T follicular helper cell (primary cell): ENCODE measurements at regions not wholly inside any gene's neighbourhood (a gene's known extent, or its start where the extent isn't known, plus 50 kb on each side); places are given as distances from the start of the nearest gene placed in this dataset.
"Not testable (repeated sequence)": the region's sequence is repeated elsewhere in the genome, so short reads cannot be mapped to it uniquely, and the experiment has no call there.

Source experiments
- DNase-seq: peaks from one replicate; pipeline ENCODE4 v3.0.0-alpha.2; 2020; ENCODE audit warnings: low read depth

DNA sequence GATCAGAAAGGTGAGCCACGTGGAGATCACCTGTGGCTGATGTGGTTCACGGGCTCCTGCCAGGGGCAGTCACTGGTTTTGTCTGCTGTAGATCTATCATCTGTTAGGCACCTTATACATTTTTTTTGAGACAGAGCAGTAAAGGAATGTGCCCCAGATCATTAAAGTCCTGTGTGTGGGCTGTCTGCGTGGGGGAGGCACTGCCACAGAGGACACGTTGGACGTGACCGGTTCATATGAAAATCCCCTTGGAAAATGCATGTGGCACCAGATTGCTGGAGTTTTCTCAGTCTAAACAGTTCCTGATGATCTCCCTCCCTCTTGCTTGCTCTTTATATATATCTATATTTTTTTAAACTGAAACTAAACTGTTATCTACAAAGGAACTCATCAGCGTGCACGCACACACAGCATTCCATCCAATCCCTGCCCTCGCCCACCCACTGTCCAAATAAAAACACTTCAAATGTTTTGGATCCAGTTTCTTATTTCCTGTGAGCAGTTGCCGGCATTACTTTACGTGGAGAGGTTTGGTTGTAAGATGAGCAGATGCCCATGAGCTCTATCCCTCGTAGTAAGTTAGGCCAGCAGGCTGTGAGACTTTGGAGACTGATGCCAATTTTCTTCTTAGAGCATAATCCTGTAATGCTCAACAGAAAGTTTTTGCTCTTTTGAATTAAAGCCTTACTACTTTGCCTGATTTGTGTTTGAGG, 161.6 kb upstream of the EXOC2 start:
- no peak for DNase-seq

- not testable (repeated sequence) for DNase-seq
These were observed 159.3 kb upstream of the EXOC2 start for GRCh38 chr6:852216-852615.

DNA sequence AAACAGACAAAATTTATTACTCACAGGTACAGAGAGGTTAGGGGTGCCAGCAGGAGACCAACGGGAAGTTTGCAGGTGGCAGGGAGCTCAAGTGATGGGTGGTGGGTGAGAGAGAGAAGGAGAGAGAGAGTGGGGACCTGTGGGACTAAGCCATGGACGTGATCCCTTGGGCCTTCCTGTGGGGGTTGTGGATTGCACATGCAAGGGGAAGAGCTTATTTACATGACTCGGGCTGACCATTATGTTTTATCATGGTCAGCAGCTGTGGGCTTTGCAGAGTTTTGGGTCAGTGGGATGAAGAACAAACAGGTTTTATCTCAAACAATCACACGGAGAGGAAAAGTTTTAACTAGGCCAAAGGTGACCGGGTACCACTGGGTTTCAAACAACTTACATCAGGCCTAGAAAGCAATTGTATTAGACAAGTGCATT, 156.2 kb upstream of the EXOC2 start:
- DNase-seq = no peak

DNA sequence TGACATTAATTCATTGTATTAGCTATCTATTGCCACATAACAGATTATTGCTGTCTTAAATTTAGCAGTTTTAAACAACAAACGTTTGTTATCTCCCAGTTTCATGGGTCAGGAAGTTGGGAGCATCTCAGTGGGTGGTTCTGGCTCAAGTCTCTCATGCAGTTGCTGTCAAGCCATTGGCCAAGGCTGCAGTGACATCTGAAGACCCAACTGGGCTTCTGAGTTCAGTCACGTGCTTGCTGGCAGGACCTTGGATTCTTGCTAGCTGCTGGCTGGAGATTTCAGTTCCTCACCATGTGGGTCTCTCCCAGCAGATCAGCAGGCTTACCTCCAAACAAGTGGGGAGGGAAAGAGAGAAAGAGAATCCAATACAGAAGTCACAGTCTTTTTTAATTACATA, 152.6 kb upstream of the EXOC2 start:
- no peak for DNase-seq

GRCh38 chr6:845101-845500, 152.2 kb upstream of the EXOC2 start:
- DNase-seq = no peak

DNA sequence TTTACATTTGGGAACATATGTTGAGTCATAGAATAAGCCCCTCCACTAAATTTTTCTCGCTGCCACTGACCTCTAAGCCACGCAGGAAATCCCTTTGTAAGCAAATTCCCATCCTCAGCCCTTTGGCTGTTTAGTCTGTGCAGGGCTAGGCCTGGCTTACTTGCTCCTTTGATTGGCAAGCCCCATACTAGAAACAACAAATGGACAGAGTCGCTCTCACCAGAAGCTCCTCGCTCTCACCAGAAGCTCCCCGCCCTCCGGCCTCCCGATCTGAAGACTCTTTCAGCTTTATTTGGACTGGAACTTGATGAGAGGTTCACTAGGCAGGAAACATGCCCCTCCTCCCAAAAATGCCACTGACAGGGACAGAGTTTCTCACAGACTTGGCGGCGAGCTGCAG, 149.2 kb upstream of the EXOC2 start:
- no peak for DNase-seq

- DNase-seq = no peak
These were observed 148.6 kb upstream of the EXOC2 start for GRCh38 chr6:841569-841968.

DNA sequence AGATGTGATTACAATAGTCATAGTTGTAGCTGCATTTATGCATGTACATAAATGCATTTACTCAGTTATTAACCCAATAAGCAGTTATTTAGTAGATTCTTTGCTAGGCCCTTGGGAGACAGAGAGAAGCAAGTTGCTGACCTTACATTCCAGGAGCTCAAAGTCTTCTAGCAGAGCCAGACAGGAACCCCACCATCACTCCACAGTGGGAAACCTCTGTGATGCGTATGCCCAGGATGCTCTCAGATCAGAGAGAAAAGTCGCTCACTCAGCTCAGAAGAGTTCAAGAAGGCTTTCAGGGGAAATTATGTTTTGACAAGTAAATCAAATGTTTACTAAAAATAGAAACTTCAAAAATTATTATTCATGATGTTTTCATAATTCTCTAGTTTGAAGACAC, 146.3 kb upstream of the EXOC2 start:
- no peak for DNase-seq

- no peak for DNase-seq
These were observed 144.4 kb upstream of the EXOC2 start for GRCh38 chr6:837380-837779.

- no peak for DNase-seq
These were observed 143.4 kb upstream of the EXOC2 start for GRCh38 chr6:836276-836853.

GRCh38 chr6:835476-836160, 142.7 kb upstream of the EXOC2 start:
- no peak for DNase-seq

- no peak for DNase-seq
These were observed 141.9 kb upstream of the EXOC2 start for GRCh38 chr6:834866-835265.

DNA sequence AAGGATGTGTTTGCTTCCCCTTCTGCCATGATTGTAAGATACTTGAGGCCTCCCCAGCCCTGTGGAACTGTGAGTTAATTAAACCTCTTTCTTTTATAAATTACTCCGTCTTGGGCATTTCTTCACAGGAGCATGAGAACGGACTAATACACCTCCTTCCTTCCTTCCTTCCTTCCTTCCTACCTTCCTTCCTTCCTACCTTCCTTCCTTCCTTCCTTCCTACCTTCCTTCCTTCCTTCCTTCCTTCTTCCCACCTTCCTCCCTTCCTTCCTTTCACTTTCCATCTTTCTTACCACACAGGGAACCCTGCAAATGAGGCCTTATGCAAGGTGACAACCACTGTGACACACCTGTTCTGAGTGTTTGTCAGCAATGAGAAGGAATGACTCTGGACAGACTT, 141.3 kb upstream of the EXOC2 start:
- DNase-seq = no peak

DNA sequence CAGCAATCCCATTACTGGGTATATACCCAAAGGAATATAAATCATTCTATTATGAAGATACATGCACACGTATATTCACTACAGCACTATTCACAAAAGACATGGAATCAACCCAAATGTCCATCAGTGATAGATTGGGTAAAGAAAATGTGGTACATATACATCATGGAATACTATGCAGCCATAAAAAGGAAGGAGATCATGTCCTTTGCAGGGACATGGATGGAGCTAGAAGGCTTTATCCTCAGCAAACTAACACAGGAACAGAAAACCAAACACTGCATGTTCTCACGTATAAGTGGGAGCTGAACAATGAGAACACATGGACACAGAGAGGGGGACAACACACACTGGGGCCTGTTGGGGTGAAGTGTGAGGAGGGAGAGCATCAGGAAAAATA, 139.9 kb upstream of the EXOC2 start:
- DNase-seq = not testable (repeated sequence)

DNA sequence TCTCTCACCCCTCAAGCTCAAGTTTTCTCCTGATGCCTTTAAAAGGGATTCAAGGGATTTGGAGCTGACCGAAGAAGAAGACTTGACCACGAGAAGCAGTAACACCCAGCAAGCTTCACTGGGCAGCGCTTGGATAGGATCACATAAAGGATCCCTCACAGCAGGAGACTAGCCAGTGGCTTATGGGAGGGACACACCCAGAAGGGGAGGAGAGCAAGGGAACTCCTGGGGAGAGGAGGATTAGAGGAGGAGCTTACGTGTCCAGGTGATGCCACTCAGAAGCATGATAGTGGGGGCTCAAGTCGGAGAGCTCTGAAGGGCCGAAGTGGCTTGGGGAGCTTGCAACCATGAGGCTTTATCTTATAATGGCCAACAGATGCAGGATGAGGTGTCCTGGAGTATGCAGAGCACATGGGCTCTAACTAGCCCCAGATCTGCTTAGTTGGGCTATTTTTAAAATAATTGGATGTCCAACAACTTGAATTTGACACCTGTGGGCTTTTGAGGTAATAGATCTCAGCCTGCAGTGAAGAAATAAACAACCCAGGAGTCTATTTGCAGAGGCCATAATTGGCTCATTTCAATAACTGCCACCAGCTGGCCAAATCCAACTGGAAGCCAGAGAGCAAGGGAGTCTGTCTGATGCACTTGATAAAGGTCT, 137.9 kb upstream of the EXOC2 start:
- no peak for DNase-seq

- no peak for DNase-seq
These were observed 136.7 kb upstream of the EXOC2 start for GRCh38 chr6:829656-830055.

DNA sequence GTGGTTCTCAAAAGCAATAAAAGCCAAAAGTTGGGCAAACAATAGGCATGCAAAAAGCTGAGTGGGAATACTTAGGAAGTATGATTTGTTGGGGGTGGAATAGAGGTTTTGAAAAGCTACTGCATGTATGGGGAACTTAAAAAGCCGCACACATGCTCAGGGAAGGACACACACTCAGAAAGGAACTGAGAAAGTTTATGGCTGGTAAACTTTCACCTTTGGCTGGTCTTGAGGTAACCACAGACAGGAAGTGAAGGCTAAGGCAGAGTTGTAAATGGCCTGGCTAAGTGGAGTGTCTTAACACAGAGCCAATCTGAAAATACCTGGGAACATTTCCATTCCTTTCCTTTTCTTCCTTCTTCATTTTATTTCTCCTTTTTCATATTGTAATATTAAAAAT, 134.5 kb upstream of the EXOC2 start:
- no peak for DNase-seq

DNA sequence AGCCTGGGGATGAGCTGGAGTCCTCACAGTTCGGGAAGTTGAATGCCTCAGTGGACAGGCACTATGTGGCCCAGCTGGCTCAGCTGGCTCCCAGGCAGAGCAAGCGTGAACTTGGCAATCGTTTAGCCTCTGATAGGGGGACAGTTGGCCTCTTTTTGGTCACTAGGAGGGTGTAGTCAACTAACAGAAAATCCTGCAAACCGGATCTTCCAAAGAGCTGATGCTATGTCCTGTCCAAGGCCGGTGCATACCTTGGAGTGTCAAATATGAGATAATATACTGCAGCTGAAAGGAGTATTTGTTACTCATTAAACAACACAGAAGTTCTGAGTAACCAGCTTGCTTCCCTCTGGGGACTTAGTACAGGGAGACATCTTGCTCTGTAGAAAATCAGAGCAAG, 126.2 kb upstream of the EXOC2 start:
- no peak for DNase-seq

- no peak for DNase-seq
These were observed 125.3 kb upstream of the EXOC2 start for GRCh38 chr6:818196-818595.

GRCh38 chr6:816510-817084, 123.7 kb upstream of the EXOC2 start:
- DNase-seq = no peak

DNA sequence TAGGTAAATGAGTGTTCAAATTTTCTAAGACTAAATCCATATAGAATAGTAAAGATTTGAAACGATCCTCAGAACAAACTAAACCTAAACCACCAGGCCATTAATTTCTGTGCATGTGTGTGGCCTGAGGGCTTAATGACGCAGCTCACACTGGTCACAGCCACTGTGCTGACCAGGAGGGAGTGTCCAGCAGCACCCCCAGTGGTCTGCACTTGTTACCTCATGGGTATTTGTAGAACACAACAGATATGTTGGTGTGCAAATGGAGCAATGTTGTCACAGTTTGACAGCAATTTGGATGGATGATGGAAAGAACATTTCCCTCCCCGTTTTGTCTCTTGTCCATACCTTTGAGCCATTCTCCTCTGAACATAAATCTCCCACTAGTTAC, 122.4 kb upstream of the EXOC2 start:
- DNase-seq = no peak
